ENCODE measurements at regions not wholly inside any gene's neighbourhood (a gene's known extent, or its start where the extent isn't known, plus 50 kb on each side); places are given as distances from the start of the nearest gene placed in this dataset.
"Not testable (repeated sequence)": the region's sequence is repeated elsewhere in the genome, so short reads cannot be mapped to it uniquely, and the experiment has no call there.

GRCh38 chr7:106750773-106751172 lies 89.8 kb upstream of the CCDC71L start:
- no peak overlapping the region for H2AFZ ChIP-seq (ENCODE audit: low read depth, low read length)

GRCh38 chr7:106752367-106752766 lies 91.4 kb upstream of the CCDC71L start:
- no peak overlapping the region for H2AFZ ChIP-seq (ENCODE audit: low read depth, low read length)
- no peak for TF ChIP-seq EZH2 (IDR thresholded peaks at IDR 0.05; ENCODE audit: insufficient read depth, low read length)
- TF ChIP-seq CTCF (IDR thresholded peaks at IDR 0.05; ENCODE audit: insufficient read depth, low read depth, low read length), result no peak
- H4K20me1 ChIP-seq (ENCODE audit: insufficient read depth, low read length), result no peaks in the 10 kb centered on the region
- H3K9me3 Mint-ChIP-seq (ENCODE audit: unreplicated experiment), result peaks cover 2% of the 10 kb centered on the region
- no peak overlapping the region for H3K4me3 ChIP-seq (ENCODE audit: insufficient read depth, low read depth, low read length)
- peaks cover 2% of the 10 kb centered on the region for H3K36me3 Mint-ChIP-seq (ENCODE audit: low read depth, unreplicated experiment)
- no peaks in the 10 kb centered on the region for H3K4me1 ChIP-seq (ENCODE audit: insufficient read depth, low read length)
- no peaks in the 10 kb centered on the region for H3K4me1 Mint-ChIP-seq (ENCODE audit: low read depth, unreplicated experiment)
- DNase-seq (ENCODE audit: low read depth), result no peak
- H3K27me3 Mint-ChIP-seq (ENCODE audit: low read depth, unreplicated experiment), result no peaks in the 10 kb centered on the region
- no peak overlapping the region for H3K27ac Mint-ChIP-seq (ENCODE audit: unreplicated experiment)
- no peaks in the 10 kb centered on the region for H3K27me3 ChIP-seq (ENCODE audit: insufficient read depth, low read length)
- no peak overlapping the region for H3K4me2 ChIP-seq (ENCODE audit: low read length)
- no peak for FAIRE-seq
- no peak overlapping the region for H3K27ac ChIP-seq (ENCODE audit: low read depth, low read length)
- H3K4me3 Mint-ChIP-seq (ENCODE audit: unreplicated experiment), result no peak overlapping the region
- H3K9ac ChIP-seq (ENCODE audit: low read length), result no peak overlapping the region
- H3K36me3 ChIP-seq (ENCODE audit: insufficient read depth, low read length), result no peaks in the 10 kb centered on the region
- H3K9me3 ChIP-seq (ENCODE audit: insufficient read depth, low read depth, low read length), result no peaks in the 10 kb centered on the region
- H3K79me2 ChIP-seq (ENCODE audit: insufficient read depth, low read length), result no peaks in the 10 kb centered on the region

More at GRCh38 chr7:106750773-106751172, 89.8 kb upstream of the CCDC71L start:
- no peak overlapping the region for H3K27ac Mint-ChIP-seq (ENCODE audit: unreplicated experiment)
- no peaks in the 10 kb centered on the region for H3K27me3 Mint-ChIP-seq (ENCODE audit: low read depth, unreplicated experiment)
- Histone ChIP-seq H4K20me1 (ENCODE audit: insufficient read depth, low read length) (no peaks in the 10 kb centered on the region), H3K9ac (ENCODE audit: low read length) (no peak overlapping the region), H3K4me2 (ENCODE audit: low read length) (no peak overlapping the region), H3K9me3 (ENCODE audit: insufficient read depth, low read depth, low read length) (no peaks in the 10 kb centered on the region), H3K27me3 (ENCODE audit: insufficient read depth, low read length) (no peaks in the 10 kb centered on the region), H3K4me1 (ENCODE audit: insufficient read depth, low read length) (no peaks in the 10 kb centered on the region), H3K79me2 (ENCODE audit: insufficient read depth, low read length) (no peaks in the 10 kb centered on the region), H3K27ac (ENCODE audit: low read depth, low read length) (no peak overlapping the region), H3K36me3 (ENCODE audit: insufficient read depth, low read length) (no peaks in the 10 kb centered on the region), H3K4me3 (ENCODE audit: insufficient read depth, low read depth, low read length) (no peak overlapping the region)
- H3K4me1 Mint-ChIP-seq (ENCODE audit: low read depth, unreplicated experiment), result no peaks in the 10 kb centered on the region
- DNase-seq (ENCODE audit: low read depth) (no peak), FAIRE-seq (no peak)
- peaks cover 2% of the 10 kb centered on the region for H3K9me3 Mint-ChIP-seq (ENCODE audit: unreplicated experiment)
- peaks cover 2% of the 10 kb centered on the region for H3K36me3 Mint-ChIP-seq (ENCODE audit: low read depth, unreplicated experiment)
- TF ChIP-seq CTCF (IDR thresholded peaks at IDR 0.05; ENCODE audit: insufficient read depth, low read depth, low read length) (no peak), EZH2 (IDR thresholded peaks at IDR 0.05; ENCODE audit: insufficient read depth, low read length) (no peak)
- H3K4me3 Mint-ChIP-seq (ENCODE audit: unreplicated experiment), result no peak overlapping the region

DNA sequence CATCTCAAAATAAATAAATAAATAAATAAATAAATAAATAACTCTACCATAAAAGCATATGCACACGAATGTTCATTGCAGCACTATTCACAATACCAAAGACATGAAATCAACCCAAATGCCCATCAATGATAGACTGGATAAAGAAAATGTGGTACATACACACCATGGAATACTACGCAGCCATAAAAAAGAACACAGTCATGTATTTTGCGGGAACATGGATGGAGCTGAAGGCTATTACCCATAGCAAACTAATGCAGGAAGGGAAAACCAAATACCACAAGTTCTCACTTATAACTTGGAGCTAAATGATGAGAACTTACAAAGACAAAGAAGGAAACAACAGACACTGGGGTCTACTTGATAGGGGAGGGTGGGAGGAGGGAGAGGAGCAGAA lies 94.1 kb upstream of the CCDC71L start:
- not testable (repeated sequence) for H4K20me1 ChIP-seq (ENCODE audit: insufficient read depth, low read length); H3K36me3 Mint-ChIP-seq (ENCODE audit: low read depth, unreplicated experiment); H3K27ac Mint-ChIP-seq (ENCODE audit: unreplicated experiment); H3K4me2 ChIP-seq (ENCODE audit: low read length); H3K27ac ChIP-seq (ENCODE audit: low read depth, low read length); H2AFZ ChIP-seq (ENCODE audit: low read depth, low read length); H3K9me3 ChIP-seq (ENCODE audit: insufficient read depth, low read depth, low read length); H3K27me3 ChIP-seq (ENCODE audit: insufficient read depth, low read length); H3K4me1 ChIP-seq (ENCODE audit: insufficient read depth, low read length); H3K4me1 Mint-ChIP-seq (ENCODE audit: low read depth, unreplicated experiment); DNase-seq (ENCODE audit: low read depth); H3K36me3 ChIP-seq (ENCODE audit: insufficient read depth, low read length); H3K79me2 ChIP-seq (ENCODE audit: insufficient read depth, low read length); H3K4me3 Mint-ChIP-seq (ENCODE audit: unreplicated experiment); FAIRE-seq; H3K4me3 ChIP-seq (ENCODE audit: insufficient read depth, low read depth, low read length); H3K27me3 Mint-ChIP-seq (ENCODE audit: low read depth, unreplicated experiment); H3K9ac ChIP-seq (ENCODE audit: low read length); H3K9me3 Mint-ChIP-seq (ENCODE audit: unreplicated experiment)
